Gastroesophageal sphincter (tissue), 4 donors: ENCODE measurements at regions not wholly inside any gene's neighbourhood (a gene's known extent, or its start where the extent isn't known, plus 50 kb on each side); places are given as distances from the start of the nearest gene placed in this dataset.

Source experiments
- ATAC-seq: fragments of 150-250 bp; one replicate; pipeline ENCODE4 v1.9.1; 2016; ENCODE audit warnings: mild to moderate bottlenecking, moderate library complexity
- H3K27ac ChIP-seq, 4 donors: fragments of 200-600 bp; sonication (generic) in 3 of 4; 1 replicate in 3 of 4; 2 replicates in 1 of 4; pipeline ENCODE4 v1.5.1; 2016 to 2019
- H3K27me3 ChIP-seq: fragments of 200-600 bp; sonication (generic); one replicate; pipeline ENCODE4 v1.5.1; 2019
- H3K36me3 ChIP-seq, 2 donors: fragments of 200-600 bp; sonication (generic); one replicate each; pipeline ENCODE4 v1.5.1; 2019; ENCODE audit warnings: control low read depth in 1 of 2
- H3K4me1 ChIP-seq, 3 donors: fragments of 200-600 bp; sonication (generic); 1 replicate in 2 of 3; 2 replicates in 1 of 3; pipeline ENCODE4 v1.5.1; 2016 to 2019; ENCODE audit warnings: control low read depth in 2 of 3
- H3K4me3 ChIP-seq, 2 donors: fragments of 200-600 bp; sonication (generic); one replicate each; pipeline ENCODE4 v1.5.1; 2019; ENCODE audit warnings: mild to moderate bottlenecking in 1 of 2, moderate library complexity in 1 of 2
- H3K9me3 ChIP-seq, 3 donors: fragments of 200-600 bp; sonication (generic); one replicate each; pipeline ENCODE4 v1.5.1; 2017 to 2019; ENCODE audit warnings: control low read depth in 2 of 3
- EP300 ChIP-seq: sonication (generic); formaldehyde crosslinking; IDR thresholded peaks from one replicate; pipeline ENCODE4 v1.6.1; 2017; ENCODE audit warnings: antibody characterized with exemption, mild to moderate bottlenecking
- POLR2A ChIP-seq, 2 donors: fragments of 450-650 bp; IDR thresholded peaks; one replicate each; pipeline ENCODE4 v1.6.1; 2017; ENCODE audit warnings: antibody characterized with exemption in 2 of 2, mild to moderate bottlenecking in 2 of 2, moderate library complexity in 1 of 2
- POLR2AphosphoS5 ChIP-seq: sonication (generic); formaldehyde crosslinking; IDR thresholded peaks from one replicate; pipeline ENCODE4 v1.6.1; 2017; ENCODE audit warnings: antibody characterized with exemption
- WGBS, 2 donors: methylation state at CpG; one replicate each; pipeline ENCODE4 v1.1.5; 2018; ENCODE audit warnings: low coverage in 1 of 2; 5-methylcytosine and 5-hydroxymethylcytosine counted together
- TF ChIP-seq, protein P1 (sequence below), 4 experiments: fragments of 200-600 bp in 2 of 4; fragments of 450-650 bp in 2 of 4; sonication (generic) in 1 of 4; IDR thresholded peaks; one replicate each; pipeline ENCODE4 v1.5.1; 2017 to 2019; ENCODE audit warnings: antibody characterized with exemption in 4 of 4, mild to moderate bottlenecking in 2 of 4, moderate library complexity in 2 of 4

DNA sequence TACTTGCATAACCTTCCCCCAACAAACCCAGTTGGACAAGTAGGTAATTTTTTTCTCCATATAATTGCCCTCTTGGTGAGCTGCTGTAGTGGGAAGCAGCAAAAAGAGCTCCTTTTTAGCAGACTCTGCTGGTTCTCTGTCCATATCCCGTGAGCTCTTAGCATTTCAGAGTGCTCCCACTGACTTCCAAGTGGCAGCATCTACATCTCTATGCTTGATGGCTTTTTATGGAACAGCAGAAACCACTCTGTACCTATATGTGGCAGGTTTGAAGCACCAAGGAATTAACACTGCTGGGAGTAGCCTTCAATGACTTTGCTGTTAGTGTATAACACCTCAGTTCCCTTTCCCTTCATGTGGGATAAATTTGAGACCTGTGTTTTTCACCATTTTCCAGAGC lies 168.4 kb upstream of the NHS start:
- Histone ChIP-seq H3K9me3 (no peaks in the 10 kb centered on the region), H3K4me1 (no peaks in the 10 kb centered on the region), H3K4me3 (no peak overlapping the region), H3K27me3 (no peaks in the 10 kb centered on the region), H3K27ac (no peak overlapping the region), H3K36me3 (no peaks in the 10 kb centered on the region)
- no peak for ATAC-seq
- WGBS, 2 donors: 100% methylated on average over 1 of the region's 1 CpG; no CpG with 5 or more reads in 1 of the 2 donors
- TF ChIP-seq POLR2AphosphoS5 (no peak), POLR2A (IDR thresholded peaks at IDR 0.05) (no peak), EP300 (no peak)

DNA sequence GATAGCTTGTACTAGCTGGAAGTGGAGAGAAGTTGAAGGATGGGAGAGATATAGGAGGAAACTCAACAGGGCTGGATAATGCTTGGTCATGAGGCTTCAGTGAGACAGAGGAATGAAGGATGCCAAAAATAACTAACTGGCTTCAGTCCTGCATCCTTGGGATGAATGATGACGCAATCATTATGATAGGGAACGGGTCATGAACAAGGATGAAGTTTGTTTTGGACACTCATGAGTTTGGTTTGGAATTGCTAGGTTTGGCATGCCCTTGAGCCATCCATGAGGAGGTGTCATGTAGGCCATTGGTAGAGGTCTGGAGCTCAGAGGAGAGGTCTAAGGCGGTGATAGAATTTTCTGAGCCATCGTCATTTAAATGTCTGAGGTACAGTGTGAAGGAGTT lies 160.0 kb upstream of the NHS start:
- 84 to 92% methylated on average over 3 to 4 of the region's 4 CpGs for WGBS, 2 donors
- Histone ChIP-seq H3K27ac (no peak overlapping the region), H3K36me3 (no peaks in the 10 kb centered on the region), H3K4me3 (no peak overlapping the region), H3K27me3 (no peaks in the 10 kb centered on the region), H3K9me3 (no peaks in the 10 kb centered on the region), H3K4me1 (no peaks in the 10 kb centered on the region)
- no peak for ATAC-seq
- no peak for TF ChIP-seq EP300
- no peak for TF ChIP-seq POLR2AphosphoS5
- TF ChIP-seq, protein P1, sequence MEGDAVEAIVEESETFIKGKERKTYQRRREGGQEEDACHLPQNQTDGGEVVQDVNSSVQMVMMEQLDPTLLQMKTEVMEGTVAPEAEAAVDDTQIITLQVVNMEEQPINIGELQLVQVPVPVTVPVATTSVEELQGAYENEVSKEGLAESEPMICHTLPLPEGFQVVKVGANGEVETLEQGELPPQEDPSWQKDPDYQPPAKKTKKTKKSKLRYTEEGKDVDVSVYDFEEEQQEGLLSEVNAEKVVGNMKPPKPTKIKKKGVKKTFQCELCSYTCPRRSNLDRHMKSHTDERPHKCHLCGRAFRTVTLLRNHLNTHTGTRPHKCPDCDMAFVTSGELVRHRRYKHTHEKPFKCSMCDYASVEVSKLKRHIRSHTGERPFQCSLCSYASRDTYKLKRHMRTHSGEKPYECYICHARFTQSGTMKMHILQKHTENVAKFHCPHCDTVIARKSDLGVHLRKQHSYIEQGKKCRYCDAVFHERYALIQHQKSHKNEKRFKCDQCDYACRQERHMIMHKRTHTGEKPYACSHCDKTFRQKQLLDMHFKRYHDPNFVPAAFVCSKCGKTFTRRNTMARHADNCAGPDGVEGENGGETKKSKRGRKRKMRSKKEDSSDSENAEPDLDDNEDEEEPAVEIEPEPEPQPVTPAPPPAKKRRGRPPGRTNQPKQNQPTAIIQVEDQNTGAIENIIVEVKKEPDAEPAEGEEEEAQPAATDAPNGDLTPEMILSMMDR (IDR thresholded peaks at IDR 0.05): no peak
- TF ChIP-seq POLR2A (IDR thresholded peaks at IDR 0.05): no peak

DNA sequence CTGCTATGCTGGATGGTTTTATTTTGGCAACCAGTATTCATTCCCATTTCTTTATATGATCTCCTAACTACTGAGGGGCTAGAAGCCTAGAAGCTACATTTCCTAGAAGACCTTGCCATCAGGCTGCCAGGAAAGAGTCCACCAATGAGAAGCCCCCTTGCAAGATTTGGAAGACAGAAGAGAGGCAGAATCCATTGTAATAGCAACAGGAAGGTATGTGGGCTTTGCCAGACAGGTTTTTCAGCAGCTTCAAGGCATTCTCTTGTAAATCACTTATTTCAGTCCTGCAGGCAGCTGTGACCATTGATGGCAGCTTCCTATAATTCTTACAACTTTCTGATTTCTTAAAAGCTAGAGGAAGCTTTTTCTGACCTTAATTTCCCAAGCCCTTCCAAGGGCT lies 148.3 kb upstream of the NHS start:
- TF ChIP-seq EP300 (no peak), POLR2AphosphoS5 (no peak)
- TF ChIP-seq, protein P1 (IDR thresholded peaks at IDR 0.05): no peak
- Histone ChIP-seq H3K4me3 (no peak overlapping the region), H3K27me3 (no peaks in the 10 kb centered on the region), H3K4me1 (no peaks in the 10 kb centered on the region), H3K9me3 (no peaks in the 10 kb centered on the region), H3K36me3 (no peaks in the 10 kb centered on the region), H3K27ac (no peak overlapping the region)
- ATAC-seq: no peak

DNA sequence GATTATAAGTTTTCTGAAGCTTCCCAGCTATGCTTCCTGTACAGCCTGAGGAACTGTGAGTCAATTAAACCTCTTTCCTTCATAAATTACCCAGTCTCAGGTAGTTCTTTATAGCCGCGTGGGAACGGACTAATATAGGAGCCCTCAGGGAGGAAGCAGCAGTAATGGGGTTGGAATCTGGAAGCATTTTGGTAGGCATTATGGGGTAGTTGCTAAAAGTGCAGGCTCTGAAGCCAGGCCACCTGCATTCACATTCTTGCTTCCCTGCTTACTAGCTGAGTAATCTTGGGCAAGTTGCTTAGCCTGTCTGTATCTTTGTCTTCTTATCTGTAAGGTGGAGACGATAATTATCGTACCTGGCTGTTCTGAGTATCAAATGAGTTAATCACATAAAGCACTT lies 137.9 kb upstream of the NHS start:
- H3K27me3 ChIP-seq: no peaks in the 10 kb centered on the region
- TF ChIP-seq EP300: no peak
- TF ChIP-seq, protein P1 (IDR thresholded peaks at IDR 0.05): no peak
- TF ChIP-seq POLR2AphosphoS5: no peak
- TF ChIP-seq POLR2A (IDR thresholded peaks at IDR 0.05): no peak
- H3K4me1 ChIP-seq: no peaks in the 10 kb centered on the region
- 100% methylated on average over 2 of the region's 5 CpGs; no CpG with 5 or more reads in 1 of the 2 donors for WGBS, 2 donors
- no peak overlapping the region for H3K4me3 ChIP-seq
- H3K27ac ChIP-seq: no peak overlapping the region
- no peak for ATAC-seq
- H3K36me3 ChIP-seq: no peaks in the 10 kb centered on the region
- H3K9me3 ChIP-seq: no peaks in the 10 kb centered on the region

DNA sequence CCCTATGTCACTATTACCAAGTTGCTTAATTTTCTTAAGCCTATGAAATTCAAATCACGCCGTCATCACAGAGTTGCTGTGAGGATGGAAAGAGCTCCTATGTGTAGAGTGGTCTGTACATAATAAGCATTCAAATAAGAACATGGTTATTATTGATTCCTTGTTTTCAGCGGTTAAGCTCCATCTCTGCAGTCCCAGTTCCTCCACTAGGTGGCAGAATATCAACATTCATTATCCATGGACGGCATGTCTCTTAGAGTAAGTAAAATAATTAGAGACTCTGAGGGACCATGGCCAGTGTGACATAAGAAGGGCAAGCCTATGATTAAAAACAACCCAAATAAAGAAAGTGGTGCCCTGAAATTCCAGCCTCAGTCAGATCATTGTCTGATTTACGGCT lies 132.5 kb upstream of the NHS start:
- peak; percentile 50 for ATAC-seq
- TF ChIP-seq, protein P1 (IDR thresholded peaks at IDR 0.05): peak; percentile 68 to 80 (median 74)
- TF ChIP-seq POLR2AphosphoS5: no peak
- no peak for TF ChIP-seq EP300
- TF ChIP-seq POLR2A (IDR thresholded peaks at IDR 0.05): no peak
- Histone ChIP-seq H3K4me1 (no peaks in the 10 kb centered on the region), H3K27ac (no peak overlapping the region), H3K4me3 (no peak overlapping the region), H3K27me3 (no peaks in the 10 kb centered on the region), H3K36me3 (no peaks in the 10 kb centered on the region), H3K9me3 (no peaks in the 10 kb centered on the region)
- 8 to 18% methylated on average over 3 to 5 of the region's 5 CpGs for WGBS, 2 donors

DNA sequence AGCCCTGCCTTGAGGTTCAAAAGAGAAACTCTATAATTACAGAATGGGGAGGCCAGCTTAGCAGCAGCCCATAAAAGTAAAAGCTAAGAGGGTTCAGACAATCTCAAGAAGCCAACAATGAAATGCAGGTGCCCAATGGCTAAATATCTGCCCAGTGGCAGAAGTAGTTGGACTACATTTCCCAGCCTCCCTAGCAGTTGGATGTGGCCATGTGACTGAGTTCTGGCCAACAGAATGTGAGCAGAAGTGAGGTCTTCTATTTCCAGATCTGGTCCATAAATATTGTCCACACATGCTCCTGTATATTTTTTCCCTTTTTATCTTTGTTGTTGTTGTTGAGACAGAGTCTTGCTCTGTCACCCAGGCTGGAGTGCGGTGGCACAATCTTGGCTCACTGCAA lies 127.9 kb upstream of the NHS start:
- Histone ChIP-seq H3K4me3 (no peak overlapping the region), H3K27ac (no peak overlapping the region), H3K36me3 (no peaks in the 10 kb centered on the region), H3K27me3 (no peaks in the 10 kb centered on the region), H3K9me3 (no peaks in the 10 kb centered on the region), H3K4me1 (no peaks in the 10 kb centered on the region)
- ATAC-seq: no peak
- TF ChIP-seq POLR2A (IDR thresholded peaks at IDR 0.05): no peak
- no peak for TF ChIP-seq POLR2AphosphoS5
- TF ChIP-seq, protein P1 (IDR thresholded peaks at IDR 0.05): no peak
- TF ChIP-seq EP300: no peak
- 83 to 100% methylated on average over 1 of the region's 1 CpG for WGBS, 2 donors
